HG03565 (cell line): ENCODE measurements at regions not wholly inside any gene's neighbourhood (a gene's known extent, or its start where the extent isn't known, plus 50 kb on each side); places are given as distances from the start of the nearest gene placed in this dataset.

Experiments
- ATAC-seq: cut with Tn5 transposase; IDR thresholded peaks from one replicate; pipeline ENCODE4 v1.9.1; 2021; ENCODE audit warnings: mild to moderate bottlenecking, moderate library complexity; ENCODE audit not compliant: unreplicated experiment

- ATAC-seq = no peak
Measured at GRCh38 chr10:29057822-29058331, 231.0 kb upstream of the LYZL1 start.

GRCh38 chr10:29063806-29064644 is 224.8 kb upstream of the LYZL1 start:
- ATAC-seq = no peak

GRCh38 chr10:29064680-29065079 is 224.2 kb upstream of the LYZL1 start:
- no peak for ATAC-seq

GRCh38 chr10:29067161-29067560 is 221.7 kb upstream of the LYZL1 start:
- no peak for ATAC-seq

- no peak for ATAC-seq
Measured at GRCh38 chr10:29067628-29068027, 221.2 kb upstream of the LYZL1 start.

- ATAC-seq = no peak
Measured at GRCh38 chr10:29068302-29068701, 220.6 kb upstream of the LYZL1 start.

- ATAC-seq = no peak
Measured at GRCh38 chr10:29068966-29069365, 219.9 kb upstream of the LYZL1 start.

- ATAC-seq = no peak
Measured at GRCh38 chr10:29069941-29070340, 218.9 kb upstream of the LYZL1 start.

GRCh38 chr10:29078919-29079318 is 210.0 kb upstream of the LYZL1 start:
- no peak for ATAC-seq

GRCh38 chr10:29081231-29081630 is 207.6 kb upstream of the LYZL1 start:
- ATAC-seq = no peak

- ATAC-seq = no peak
Measured at GRCh38 chr10:29081951-29082685, 206.8 kb upstream of the LYZL1 start.

- no peak for ATAC-seq
Measured at GRCh38 chr10:29083096-29083495, 205.8 kb upstream of the LYZL1 start.

GRCh38 chr10:29084681-29085307 is 204.1 kb upstream of the LYZL1 start:
- no peak for ATAC-seq

GRCh38 chr10:29089091-29089490 is 199.8 kb upstream of the LYZL1 start:
- no peak for ATAC-seq

- no peak for ATAC-seq
Measured at GRCh38 chr10:29096303-29096824, 192.5 kb upstream of the LYZL1 start.

GRCh38 chr10:29098423-29098822 is 190.4 kb upstream of the LYZL1 start:
- ATAC-seq = no peak

GRCh38 chr10:29099001-29099400 is 189.9 kb upstream of the LYZL1 start:
- no peak for ATAC-seq

- no peak for ATAC-seq
Measured at GRCh38 chr10:29099415-29099814, 189.5 kb upstream of the LYZL1 start.

GRCh38 chr10:29100505-29100904 is 188.4 kb upstream of the LYZL1 start:
- no peak for ATAC-seq

GRCh38 chr10:29102233-29102632 is 186.6 kb upstream of the LYZL1 start:
- no peak for ATAC-seq

- ATAC-seq = no peak
Measured at GRCh38 chr10:29102636-29103035, 186.2 kb upstream of the LYZL1 start.
